K562 (cell line): ENCODE measurements at regions not wholly inside any gene's neighbourhood (a gene's known extent, or its start where the extent isn't known, plus 50 kb on each side); places are given as distances from the start of the nearest gene placed in this dataset.

Source experiments
- ATAC-seq: fragments of 200-7000 bp; cut with Tn5 transposase; 3 replicates; pipeline ENCODE4 v1.9.1; 2020; ENCODE audit warnings: moderate library complexity
- BruUV-seq: library from RNA; stranded (reverse); fragments of 400-500 nt; replicated peaks from 2 replicates; lab custom pipeline; 2021; lab: Mats Ljungman, UMichigan
- CTCF ChIA-PET: fragments of 300-600 bp; formaldehyde crosslinking; extraction: SDS; loops from one replicate; lab custom pipeline; 2021; ENCODE audit warnings: low intra/inter-chr PET ratio; lab: Yijun Ruan, JAX
- POLR2A ChIA-PET: fragments of 300-600, 350-650 bp; sonication (Branson Sonifier 250); formaldehyde crosslinking; extraction: SDS; loops from one replicate; lab custom pipeline; 2021; ENCODE audit warnings: antibody characterized with exemption, inconsistent platforms; lab: Yijun Ruan, JAX
- DNase-seq, 4 experiments: peaks; one replicate each; pipeline versions ENCODE4 v3.0.0 to v3.0.0-alpha.2; 2011 to 2018; ENCODE audit warnings: low spot score in 3 of 4, mixed read lengths in 3 of 4; ENCODE audit errors: extremely low read depth in 1 of 4
- FAIRE-seq: peaks from 2 replicates; lab custom pipeline; 2011; peaks lifted over from hg19 to GRCh38; lab: Jason Lieb, UNC
- H2AFZ ChIP-seq: 2 replicates; pipeline ENCODE4 v1.6.0; 2011; ENCODE audit warnings: low read depth, low read length, control low read depth, inconsistent platforms
- H3K27ac ChIP-seq: fragments of 200-600 bp; 3 replicates; pipeline ENCODE4 v1.8.0; 2011; ENCODE audit warnings: low read depth, mild to moderate bottlenecking, control low read depth, inconsistent platforms, low read length, moderate library complexity, mixed read lengths; ENCODE audit errors: extremely low read depth
- H3K27me3 ChIP-seq, 2 experiments: fragments of 300-600 bp in 1 of 2; 2 replicates in 1 of 2; 3 replicates in 1 of 2; pipeline versions ENCODE4 v1.6.0 to v1.8.0; 2011; ENCODE audit warnings: inconsistent platforms in 2 of 2, low read length in 2 of 2, mild to moderate bottlenecking in 1 of 2, mixed read lengths in 1 of 2, moderate library complexity in 1 of 2; ENCODE audit not compliant: control insufficient read depth in 2 of 2, insufficient read depth in 2 of 2
- H3K36me3 ChIP-seq: fragments of 300-600 bp; 3 replicates; pipeline ENCODE4 v1.8.0; 2011; ENCODE audit warnings: mild to moderate bottlenecking, low read length, inconsistent platforms; ENCODE audit not compliant: control insufficient read depth, insufficient read depth
- H3K4me1 ChIP-seq, 2 experiments: fragments of 200-600 bp in 1 of 2; replicated peaks in 1 of 2; 2 replicates in 1 of 2; 3 replicates in 1 of 2; pipeline versions ENCODE4 v1.5.1 to v1.8.0; 2011; ENCODE audit warnings: inconsistent platforms in 2 of 2, low read length in 2 of 2, mild to moderate bottlenecking in 1 of 2, mixed read lengths in 1 of 2, moderate library complexity in 1 of 2; ENCODE audit not compliant: control insufficient read depth in 2 of 2, insufficient read depth in 2 of 2
- H3K4me2 ChIP-seq: 2 replicates; pipeline ENCODE4 v1.6.1; 2011; ENCODE audit warnings: low read length, control low read depth, inconsistent platforms, mixed read lengths; ENCODE audit not compliant: insufficient read depth
- H3K4me3 ChIP-seq: fragments of 200-600 bp; sonication (generic), shearing (Covaris generic); 2 replicates; pipeline ENCODE4 v1.5.1; 2016; ENCODE audit warnings: control low read depth, inconsistent platforms
- H3K79me2 ChIP-seq: fragments of 200-600 bp; 3 replicates; pipeline ENCODE4 v1.8.0; 2011; ENCODE audit warnings: low read length, inconsistent platforms; ENCODE audit not compliant: control insufficient read depth, insufficient read depth
- H3K9ac ChIP-seq, 2 experiments: 2 replicates each; pipeline versions ENCODE4 v1.6.0 to v1.6.1; 2011; ENCODE audit warnings: low read depth in 2 of 2, low read length in 2 of 2, control low read depth in 1 of 2, inconsistent platforms in 1 of 2, mild to moderate bottlenecking in 1 of 2, mixed read lengths in 1 of 2; ENCODE audit not compliant: insufficient read depth in 1 of 2
- H3K9me1 ChIP-seq: one replicate; pipeline ENCODE4 v1.6.0; 2011; ENCODE audit warnings: inconsistent platforms, mild to moderate bottlenecking, low read length, moderate library complexity; ENCODE audit not compliant: control insufficient read depth, insufficient read depth
- H3K9me3 ChIP-seq: replicated peaks from 2 replicates; pipeline ENCODE4 v1.5.1; 2011; ENCODE audit warnings: low read depth, low read length, inconsistent platforms; ENCODE audit not compliant: control insufficient read depth, insufficient read depth
- H4K20me1 ChIP-seq: replicated peaks from 2 replicates; pipeline ENCODE4 v1.6.1; 2011; ENCODE audit warnings: low read length, inconsistent platforms, mixed read lengths; ENCODE audit not compliant: control insufficient read depth, insufficient read depth
- NFIC ChIP-seq: fragments of 450-650 bp; IDR thresholded peaks from 2 replicates; pipeline ENCODE4 v1.6.1; 2017; ENCODE audit warnings: mild to moderate bottlenecking, inconsistent platforms
- PBX2 ChIP-seq, 2 experiments: IDR thresholded peaks in 1 of 2; conservative IDR thresholded peaks in 1 of 2; 2 replicates each; pipeline ENCODE4 v1.6.1; 2016; ENCODE audit warnings: low read depth in 2 of 2, mild to moderate bottlenecking in 1 of 2, missing compliant biosample characterization in 1 of 2, missing genetic modification characterization in 1 of 2, moderate library complexity in 1 of 2
- PKNOX1 ChIP-seq: fragments of 450-650 bp; IDR thresholded peaks from 2 replicates; pipeline ENCODE4 v1.6.1; 2016
- PRMT5 ChIP-seq: sonication (generic); formaldehyde crosslinking; IDR thresholded peaks from 2 replicates; pipeline ENCODE4 v1.5.0; 2020; ENCODE audit warnings: missing genetic modification reagents
- PTTG1 ChIP-seq: fragments of 450-650 bp; IDR thresholded peaks from 2 replicates; pipeline ENCODE4 v1.6.1; 2016; ENCODE audit warnings: low read depth, mild to moderate bottlenecking, missing genetic modification characterization, missing compliant biosample characterization
- SFPQ ChIP-seq: fragments of 200-400 bp; formaldehyde crosslinking; IDR thresholded peaks from 2 replicates; pipeline ENCODE4 v1.6.1; 2017; ENCODE audit warnings: mild to moderate bottlenecking, low read depth, low read length, moderate library complexity
- SIN3B ChIP-seq: fragments of 450-650 bp; IDR thresholded peaks from 2 replicates; pipeline ENCODE4 v1.6.1; 2017; ENCODE audit warnings: low read depth, mild to moderate bottlenecking, moderate library complexity
- TAF15 ChIP-seq: fragments of 200-400 bp; formaldehyde crosslinking; IDR thresholded peaks from 2 replicates; pipeline ENCODE4 v1.6.1; 2017; ENCODE audit warnings: mild to moderate bottlenecking, low read depth, low read length, moderate library complexity
- TCF3 ChIP-seq: sonication (generic); formaldehyde crosslinking; IDR thresholded peaks from 2 replicates; pipeline ENCODE4 v1.4.0; 2020; ENCODE audit warnings: mild to moderate bottlenecking, missing genetic modification reagents
- TOE1 ChIP-seq, 2 experiments: fragments of 450-650 bp in 1 of 2; sonication (generic) in 1 of 2; formaldehyde crosslinking in 1 of 2; IDR thresholded peaks; 2 replicates each; pipeline versions ENCODE4 v1.7.1 to v1.8.0; 2016 to 2022; ENCODE audit warnings: borderline replicate concordance in 2 of 2, mild to moderate bottlenecking in 2 of 2, antibody characterized with exemption in 1 of 2, inconsistent platforms in 1 of 2, low read depth in 1 of 2, missing genetic modification reagents in 1 of 2, moderate library complexity in 1 of 2
- VEZF1 ChIP-seq: fragments of 200-800 bp; sonication (Bioruptor generic); IDR thresholded peaks from 2 replicates; pipeline ENCODE4 v1.6.1; 2017; ENCODE audit warnings: missing genetic modification characterization, missing compliant biosample characterization
- ZNF57 ChIP-seq: fragments of 450-650 bp; formaldehyde crosslinking; IDR thresholded peaks from 2 replicates; pipeline ENCODE4 v1.4.0; 2020; ENCODE audit warnings: mild to moderate bottlenecking, moderate library complexity
- WGBS: fragments of 100-300 bp; shearing (Covaris generic); methylation state at CpG from one replicate; pipeline ENCODE4 v1.1.6; 2016; ENCODE audit warnings: low coverage, mixed read lengths; ENCODE audit not compliant: insufficient coverage; ENCODE audit errors: missing lambda C conversion rate; 5-methylcytosine and 5-hydroxymethylcytosine counted together
- in situ Hi-C: fragments of 300-500 bp; cut with MboI; formaldehyde crosslinking; loops from 4 replicates; pipeline ENCODE4 v1.15.0; 2018; ENCODE audit warnings: inconsistent platforms, mixed read lengths
- intact Hi-C: fragments of 100-400 bp; cut with micrococcal nuclease; formaldehyde crosslinking; loops from 2 replicates; pipeline ENCODE4 v1.14.2; 2022

- POLR2A ChIA-PET: interaction anchor here (1.0 kb wide), 1 partner anchor 19 kb away, joined by 3 read pairs; no protein-coding TSS in a partner anchor
- H3K9me1 ChIP-seq: no peaks in the 10 kb centered on the region
- H3K79me2 ChIP-seq: no peaks in the 10 kb centered on the region
- H3K9me3 ChIP-seq: no peaks in the 10 kb centered on the region
- H3K4me2 ChIP-seq: peak overlapping the region; percentile 31; the same call in 1 of the 2 replicates
- H2AFZ ChIP-seq: peak overlapping the region; percentile 48
- 7% methylated on average over 28 of the region's 29 CpGs for WGBS
- DNase-seq (peak; percentile 16 to 43 (median 30)), FAIRE-seq (no peak), ATAC-seq (peak; percentile 77)
- in situ Hi-C loops (no loop called here), intact Hi-C loops (no loop called here)
- no peaks in the 10 kb centered on the region for H4K20me1 ChIP-seq
- H3K9ac ChIP-seq: no peak overlapping the region; a peak in 1 of 4 replicates
- CTCF ChIA-PET: no interaction called here
- no peak overlapping the region for H3K4me3 ChIP-seq
- no peak overlapping the region for H3K27ac ChIP-seq
- H3K27me3 ChIP-seq: peaks cover 4 to 39% of the 10 kb centered on the region in 2 experiments; a peak in 3 of 5 replicates
- H3K36me3 ChIP-seq: no peaks in the 10 kb centered on the region
- peaks cover 0 to 4% of the 10 kb centered on the region in 2 experiments; a peak in 1 of 5 replicates for H3K4me1 ChIP-seq
- BruUV-seq: no TSS peak
- no peak for TF ChIP-seq PRMT5 (CRISPR knock-in tag)
- TF ChIP-seq VEZF1 (CRISPR knock-in tag): peak; percentile 27; the same call in 1 of the 2 replicates
- TF ChIP-seq PBX2 (CRISPR knock-in tag; IDR thresholded peaks at IDR 0.05; ENCODE audit: low read depth): no peak
- peak; percentile 74 for TF ChIP-seq PBX2 (tag; conservative IDR thresholded peaks at IDR 0.05; ENCODE audit: low read depth)
- TF ChIP-seq NFIC: no peak
- TF ChIP-seq SFPQ: no peak
- peak; percentile 35; the same call in 1 of the 2 replicates for TF ChIP-seq TCF3 (CRISPR knock-in tag)
- TF ChIP-seq TAF15: no peak
- TF ChIP-seq TOE1 (IDR thresholded peaks at IDR 0.05; ENCODE audit: borderline replicate concordance): no peak
- TF ChIP-seq TOE1 (CRISPR knock-in tag; IDR thresholded peaks at IDR 0.05; ENCODE audit: borderline replicate concordance, low read depth): no peak
- TF ChIP-seq PKNOX1: peak; percentile 95
- no peak for TF ChIP-seq PTTG1 (tag)
- TF ChIP-seq ZNF57 (CRISPR knock-in tag): no peak
- TF ChIP-seq SIN3B: no peak
These were observed 83.9 kb upstream of the IRX3 start for GRCh38 chr16:54370278-54371040.
